Right lobe of liver (tissue), 6 donors: ENCODE measurements at regions not wholly inside any gene's neighbourhood (a gene's known extent, or its start where the extent isn't known, plus 50 kb on each side); places are given as distances from the start of the nearest gene placed in this dataset.

Experiments used
- ATAC-seq, 4 donors: fragments of 200-7000 bp; cut with Tn5 transposase; one replicate each; pipeline ENCODE4 v1.9.1; 2020; ENCODE audit warnings: mild to moderate bottlenecking in 4 of 4, moderate library complexity in 4 of 4
- DNase-seq, 3 donors: peaks; one replicate each; pipeline ENCODE4 v3.0.0-alpha.2; 2020
- H3K27ac ChIP-seq, 3 donors: fragments of 200-600 bp; one replicate each; pipeline ENCODE4 v1.8.0; 2022
- H3K27me3 ChIP-seq, 2 donors: fragments of 200-600 bp; one replicate each; pipeline ENCODE4 v1.8.0; 2022
- H3K36me3 ChIP-seq, 4 donors: fragments of 200-600 bp; sonication (generic) in 1 of 4; one replicate each; pipeline versions ENCODE4 v1.5.1 to v1.8.0; 2017 to 2022; ENCODE audit warnings: control low read depth in 1 of 4
- H3K4me1 ChIP-seq, 4 donors: fragments of 200-600 bp; sonication (generic) in 1 of 4; one replicate each; pipeline versions ENCODE4 v1.5.1 to v1.8.0; 2017 to 2022; ENCODE audit warnings: control low read depth in 1 of 4
- H3K4me3 ChIP-seq, 3 donors: fragments of 200-600 bp; one replicate each; pipeline ENCODE4 v1.8.0; 2022
- H3K9me3 ChIP-seq, 4 donors: fragments of 200-600 bp; sonication (generic) in 1 of 4; one replicate each; pipeline versions ENCODE4 v1.5.1 to v1.8.0; 2017 to 2022; ENCODE audit warnings: control low read depth in 1 of 4
- POLR2A ChIP-seq: fragments of 450-650 bp; IDR thresholded peaks from one replicate; pipeline ENCODE4 v1.6.1; 2017; ENCODE audit warnings: antibody characterized with exemption, mild to moderate bottlenecking
- WGBS: methylation state at CpG from one replicate; pipeline ENCODE4 v1.1.6; 2018; ENCODE audit warnings: low coverage, low lambda C conversion rate; ENCODE audit not compliant: insufficient coverage; ENCODE audit errors: missing lambda C conversion rate; 5-methylcytosine and 5-hydroxymethylcytosine counted together
- intact Hi-C, 2 donors: fragments of 100-400 bp; cut with DNase I; formaldehyde crosslinking; loops; one replicate each; pipeline versions ENCODE4 v1.11.2 to v1.14.1; 2022
- TF ChIP-seq, protein P1 (sequence below), 4 donors: fragments of 200-600 bp in 3 of 4; fragments of 450-650 bp in 1 of 4; IDR thresholded peaks; one replicate each; pipeline versions ENCODE4 v1.5.1 to v1.8.0; 2016 to 2022; ENCODE audit warnings: antibody characterized with exemption in 4 of 4, mild to moderate bottlenecking in 2 of 4
- donor health status: DM: no; HTN: yes; CAD: no.
- donor health status: DM: no; HTN: no; CAD: no.
- donor health status: DM: no; HTN: no; CAD: no.
- donor health status: DM: no; HTN: yes; CAD: no.
- donor health status: DM: no; HTN: yes; CAD: no.

DNA sequence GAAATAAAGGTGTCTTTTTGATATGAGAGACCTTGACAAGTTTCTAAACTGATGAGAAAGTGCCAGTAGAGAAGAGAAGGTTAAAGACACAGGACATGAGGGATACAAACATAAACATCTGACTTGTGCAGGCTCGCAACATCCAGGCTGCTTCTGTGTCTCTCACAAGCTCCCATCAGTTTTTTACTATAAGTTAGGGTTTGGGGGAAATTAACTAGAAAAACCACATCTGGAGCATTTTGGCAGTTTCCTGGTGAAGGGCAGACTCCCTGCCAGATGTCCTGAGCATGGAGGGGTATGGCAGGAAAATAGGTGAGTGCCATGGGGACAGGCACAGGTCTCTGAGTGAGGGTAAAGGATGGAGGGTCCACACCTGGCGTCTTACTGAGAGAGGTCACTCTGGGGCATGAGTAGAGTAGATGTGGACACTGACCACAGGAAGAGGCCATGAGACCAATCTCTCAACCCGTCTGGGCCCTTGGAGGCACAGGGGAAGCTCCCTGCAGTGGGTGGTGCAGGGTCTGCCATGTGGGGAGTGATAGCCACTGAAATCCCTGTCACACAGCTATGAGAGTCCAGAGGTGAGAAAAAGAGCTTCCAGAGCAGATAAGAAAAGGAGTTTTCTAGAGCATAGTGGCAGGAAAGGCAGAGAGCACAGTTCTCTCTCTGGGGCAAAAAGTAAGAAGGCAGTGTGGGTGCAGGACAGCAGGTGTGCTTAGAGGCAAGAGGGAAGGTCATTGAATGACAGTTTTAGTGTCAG lies 193.3 kb upstream of the SYNDIG1 start:
- DNase-seq, result no peak
- no peak for TF ChIP-seq POLR2A
- TF ChIP-seq, protein P1, sequence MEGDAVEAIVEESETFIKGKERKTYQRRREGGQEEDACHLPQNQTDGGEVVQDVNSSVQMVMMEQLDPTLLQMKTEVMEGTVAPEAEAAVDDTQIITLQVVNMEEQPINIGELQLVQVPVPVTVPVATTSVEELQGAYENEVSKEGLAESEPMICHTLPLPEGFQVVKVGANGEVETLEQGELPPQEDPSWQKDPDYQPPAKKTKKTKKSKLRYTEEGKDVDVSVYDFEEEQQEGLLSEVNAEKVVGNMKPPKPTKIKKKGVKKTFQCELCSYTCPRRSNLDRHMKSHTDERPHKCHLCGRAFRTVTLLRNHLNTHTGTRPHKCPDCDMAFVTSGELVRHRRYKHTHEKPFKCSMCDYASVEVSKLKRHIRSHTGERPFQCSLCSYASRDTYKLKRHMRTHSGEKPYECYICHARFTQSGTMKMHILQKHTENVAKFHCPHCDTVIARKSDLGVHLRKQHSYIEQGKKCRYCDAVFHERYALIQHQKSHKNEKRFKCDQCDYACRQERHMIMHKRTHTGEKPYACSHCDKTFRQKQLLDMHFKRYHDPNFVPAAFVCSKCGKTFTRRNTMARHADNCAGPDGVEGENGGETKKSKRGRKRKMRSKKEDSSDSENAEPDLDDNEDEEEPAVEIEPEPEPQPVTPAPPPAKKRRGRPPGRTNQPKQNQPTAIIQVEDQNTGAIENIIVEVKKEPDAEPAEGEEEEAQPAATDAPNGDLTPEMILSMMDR (IDR thresholded peaks at IDR 0.05), result no peak
- Histone ChIP-seq H3K9me3 (no peaks in the 10 kb centered on the region), H3K36me3 (no peaks in the 10 kb centered on the region), H3K27ac (no peak overlapping the region), H3K4me3 (no peak overlapping the region), H3K27me3 (no peaks in the 10 kb centered on the region), H3K4me1 (no peaks in the 10 kb centered on the region)
- ATAC-seq, result no peak
- WGBS, result 28% methylated on average over 3 of the region's 3 CpGs
- intact Hi-C loops, result no loop called here

DNA sequence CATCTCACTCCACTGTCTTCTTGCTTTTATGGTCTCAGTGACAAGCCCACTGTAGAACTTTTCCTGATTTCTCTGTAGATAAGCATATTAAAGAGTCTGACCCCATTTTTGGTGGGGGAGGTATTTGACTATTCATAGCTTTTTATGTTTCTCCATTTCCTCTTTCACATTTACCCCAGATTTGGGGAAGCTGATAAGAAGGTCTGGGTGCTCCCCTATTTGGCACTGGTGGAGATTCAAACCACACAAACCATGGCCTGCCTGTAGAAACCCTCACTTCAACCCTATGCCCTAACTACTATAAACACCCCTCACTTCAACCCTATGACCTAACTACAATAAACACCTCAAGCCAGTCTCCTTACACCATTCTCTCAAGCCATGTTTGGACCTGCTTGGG lies 196.2 kb upstream of the SYNDIG1 start:
- no peak for TF ChIP-seq POLR2A
- no peaks in the 10 kb centered on the region for H3K27me3 ChIP-seq
- ATAC-seq (no peak), DNase-seq (no peak)
- intact Hi-C loops, result no loop called here
- H3K9me3 ChIP-seq, result no peaks in the 10 kb centered on the region
- H3K4me3 ChIP-seq, result no peak overlapping the region
- no peaks in the 10 kb centered on the region for H3K36me3 ChIP-seq
- no peak overlapping the region for H3K27ac ChIP-seq
- no peaks in the 10 kb centered on the region for H3K4me1 ChIP-seq

DNA sequence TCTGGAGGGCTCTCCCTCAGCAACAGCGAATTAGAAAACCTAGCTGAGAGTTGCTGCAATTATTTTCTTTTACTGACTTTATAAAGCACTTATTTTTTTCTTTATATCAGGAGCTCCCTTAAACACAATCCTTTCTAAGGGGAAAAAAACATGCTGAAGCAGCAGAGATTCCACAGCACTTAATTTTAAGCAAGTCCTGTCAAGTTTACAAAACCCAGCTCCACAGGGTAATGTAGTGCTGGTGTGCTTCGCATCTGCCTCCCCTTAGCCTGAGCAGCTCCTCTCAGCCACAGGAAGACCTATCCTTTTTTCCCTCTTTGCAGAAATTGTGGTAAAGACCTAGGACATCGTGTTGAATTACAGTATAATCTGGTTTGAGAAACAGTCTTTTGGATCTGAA lies 208.1 kb upstream of the SYNDIG1 start:
- no peak for ATAC-seq

DNA sequence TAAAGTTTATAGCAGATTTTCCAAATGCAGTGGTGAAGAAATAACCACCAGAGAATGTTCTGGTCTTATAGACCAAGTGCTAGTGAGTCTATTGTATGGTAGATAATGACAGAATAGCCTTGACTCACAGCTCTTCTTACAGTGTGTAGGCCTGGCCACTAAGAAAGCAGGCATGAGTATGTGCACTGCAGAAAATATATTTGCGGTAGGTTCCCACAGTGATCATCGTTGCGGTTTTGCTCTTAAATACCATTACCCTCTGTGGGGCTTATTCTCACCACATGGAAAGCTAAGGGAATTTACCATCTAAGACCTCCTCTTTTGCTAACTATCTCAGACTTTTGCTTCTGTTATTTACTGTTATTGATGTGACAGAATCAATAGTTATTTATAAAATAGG lies 212.3 kb upstream of the SYNDIG1 start:
- ATAC-seq, result no peak
- intact Hi-C loops, result no loop called here
- H3K4me3 ChIP-seq, result no peak overlapping the region

More for the DNA sequence above, 208.1 kb upstream of the SYNDIG1 start:
- Histone ChIP-seq H3K4me1 (no peaks in the 10 kb centered on the region), H3K4me3 (no peak overlapping the region), H3K36me3 (no peaks in the 10 kb centered on the region), H3K9me3 (no peaks in the 10 kb centered on the region), H3K27ac (no peak overlapping the region), H3K27me3 (no peaks in the 10 kb centered on the region)
- no peak for DNase-seq
- 34% methylated on average over 3 of the region's 3 CpGs for WGBS
- intact Hi-C loops, result no loop called here
- TF ChIP-seq, protein P1 (IDR thresholded peaks at IDR 0.05), result no peak
- no peak for TF ChIP-seq POLR2A

DNA sequence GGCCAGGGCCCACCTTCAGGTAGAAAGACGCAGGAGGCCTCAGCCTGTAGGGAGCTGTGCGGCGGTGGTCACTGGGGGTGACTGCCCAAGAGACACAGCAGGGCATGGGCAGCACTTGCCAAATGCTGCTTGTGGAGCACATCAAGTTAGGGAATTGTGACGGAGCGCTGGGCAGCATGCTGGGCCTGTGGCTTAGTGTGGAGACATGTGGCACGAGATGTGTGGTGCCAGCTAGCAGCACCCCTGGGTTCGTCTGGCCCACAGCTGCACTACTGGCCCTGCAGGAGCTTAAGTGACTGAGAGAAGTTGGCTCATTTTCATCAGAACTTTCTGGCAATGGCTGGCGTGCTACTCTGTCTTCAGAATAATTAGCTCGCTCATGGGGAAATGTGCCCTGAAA lies 213.1 kb upstream of the SYNDIG1 start:
- TF ChIP-seq POLR2A, result no peak
- TF ChIP-seq, protein P1 (IDR thresholded peaks at IDR 0.05), result no peak
- intact Hi-C loops, result no loop called here
- no peaks in the 10 kb centered on the region for H3K36me3 ChIP-seq
- H3K4me1 ChIP-seq, result no peaks in the 10 kb centered on the region
- ATAC-seq, result no peak
- H3K4me3 ChIP-seq, result no peak overlapping the region
- DNase-seq, result no peak
- WGBS, result 93% methylated on average over 2 of the region's 9 CpGs
- H3K27me3 ChIP-seq, result no peaks in the 10 kb centered on the region
- no peak overlapping the region for H3K27ac ChIP-seq
- H3K9me3 ChIP-seq, result no peaks in the 10 kb centered on the region

More for the DNA sequence above, 212.3 kb upstream of the SYNDIG1 start:
- Histone ChIP-seq H3K9me3 (no peaks in the 10 kb centered on the region), H3K27ac (no peak overlapping the region), H3K27me3 (no peaks in the 10 kb centered on the region), H3K36me3 (no peaks in the 10 kb centered on the region), H3K4me1 (no peaks in the 10 kb centered on the region)
- whole genome bisulfite sequencing, result 90% methylated on average over 3 of the region's 3 CpGs
- TF ChIP-seq POLR2A, result no peak
- TF ChIP-seq, protein P1 (IDR thresholded peaks at IDR 0.05), result no peak
- DNase-seq, result no peak
